ENCODE measurements at regions not wholly inside any gene's neighbourhood (a gene's known extent, or its start where the extent isn't known, plus 50 kb on each side); places are given as distances from the start of the nearest gene placed in this dataset.

DNA sequence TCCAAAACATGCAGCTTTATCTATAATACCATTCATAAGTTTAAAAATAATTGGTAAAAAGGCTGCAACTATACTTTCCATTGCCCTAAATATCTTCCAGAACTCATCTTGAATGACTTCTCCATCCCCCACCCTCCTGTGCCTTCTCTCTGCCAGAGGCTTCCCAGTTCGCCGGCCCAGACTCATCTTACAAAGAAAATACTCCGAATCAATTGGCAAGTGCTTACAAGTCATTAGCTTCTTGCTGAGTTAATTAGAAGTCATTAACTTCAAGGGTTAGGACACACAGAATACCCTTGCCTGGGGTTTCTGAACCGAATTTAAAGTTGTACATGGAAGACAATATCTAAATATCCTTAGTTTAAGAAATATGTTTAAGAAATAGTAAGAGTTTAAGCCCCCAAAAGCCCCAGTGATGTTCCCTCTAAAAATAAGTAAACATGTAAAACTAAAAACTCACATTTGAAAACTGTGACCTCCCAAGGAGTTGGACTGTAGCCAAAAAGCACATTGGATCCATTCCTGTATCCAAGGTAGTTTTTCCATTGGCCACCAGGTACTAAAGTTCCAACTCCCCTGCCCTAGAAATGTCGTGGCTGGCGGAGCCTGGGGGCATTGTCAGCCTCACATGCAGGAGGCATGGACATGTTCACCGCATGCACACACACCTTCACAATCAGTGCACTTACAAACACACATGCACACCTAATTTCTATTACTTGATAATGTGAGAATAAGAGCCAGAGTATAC, 535.2 kb upstream of the FAT1 start:
- H3K4me3 ChIP-seq (replicated peaks in 1 of 3; ENCODE audit: low read depth in 2 of 3, low read length in 3 of 3) = no peak overlapping the region
- Mint-ChIP-seq H3K27me3 (ENCODE audit: low read depth in 3 of 3) (no peaks in the 10 kb centered on the region), H3K36me3 (no peaks in the 10 kb centered on the region), H3K4me3 (no peak overlapping the region), H3K27ac (no peak overlapping the region), H3K9me3 (peaks cover 0 to 7% (median 2%) of the 10 kb centered on the region in 7 donors), H3K4me1 (no peaks in the 10 kb centered on the region)
- H2AFZ ChIP-seq (ENCODE audit: insufficient read depth, low read depth, low read length, poor library complexity, severe bottlenecking) = no peak overlapping the region
- no peaks in the 10 kb centered on the region for H3K36me3 ChIP-seq (replicated peaks in 1 of 2; ENCODE audit: control insufficient read depth in 1 of 2, insufficient read depth in 2 of 2, low read length in 2 of 2)
- no peak for DNase-seq
- no peaks in the 10 kb centered on the region for H3K27me3 ChIP-seq (ENCODE audit: control insufficient read depth in 2 of 2, insufficient read depth in 2 of 2, low read length in 2 of 2)
- WGBS (ENCODE audit: insufficient coverage) = 63% methylated on average over 5 of the region's 7 CpGs
- no peak for TF ChIP-seq CTCF (IDR thresholded peaks at IDR 0.05)
- H3K79me2 ChIP-seq (ENCODE audit: insufficient read depth, low read length) = no peaks in the 10 kb centered on the region
- no peaks in the 10 kb centered on the region for H3K4me1 ChIP-seq (ENCODE audit: control insufficient read depth in 1 of 2, insufficient read depth in 2 of 2, low read length in 2 of 2)
- H3K9me3 ChIP-seq (replicated peaks in 1 of 2; ENCODE audit: control insufficient read depth in 1 of 2, insufficient read depth in 1 of 2, low read length in 2 of 2) = peaks cover 0 to 3% of the 10 kb centered on the region in 2 donors
- intact Hi-C loops (cut with micrococcal nuclease) = no loop called here
- no peak overlapping the region for H3K4me2 ChIP-seq (replicated peaks; ENCODE audit: extremely low read depth, low read length, poor library complexity, severe bottlenecking)
- H3K27ac ChIP-seq (ENCODE audit: low read depth in 1 of 2, low read length in 2 of 2) = no peak overlapping the region
- H4K20me1 ChIP-seq (ENCODE audit: insufficient read depth, low read length) = no peaks in the 10 kb centered on the region
- no peak overlapping the region for H3K9ac ChIP-seq (ENCODE audit: insufficient read depth, low read length, poor library complexity, severe bottlenecking)

GRCh38 chr4:187268940-187269339, 545.3 kb upstream of the FAT1 start:
- no peaks in the 10 kb centered on the region for H3K79me2 ChIP-seq (ENCODE audit: insufficient read depth, low read length)
- H3K36me3 Mint-ChIP-seq = no peaks in the 10 kb centered on the region
- no peak overlapping the region for H3K27ac ChIP-seq (ENCODE audit: low read depth in 1 of 2, low read length in 2 of 2)
- peaks cover 8 to 11% of the 10 kb centered on the region in 2 donors for H3K9me3 ChIP-seq (replicated peaks in 1 of 2; ENCODE audit: control insufficient read depth in 1 of 2, insufficient read depth in 1 of 2, low read length in 2 of 2)
- no peaks in the 10 kb centered on the region for H4K20me1 ChIP-seq (ENCODE audit: insufficient read depth, low read length)
- intact Hi-C loops (cut with micrococcal nuclease) = no loop called here
- no peak overlapping the region for H2AFZ ChIP-seq (ENCODE audit: insufficient read depth, low read depth, low read length, poor library complexity, severe bottlenecking)
- no peak overlapping the region for H3K9ac ChIP-seq (ENCODE audit: insufficient read depth, low read length, poor library complexity, severe bottlenecking)
- H3K9me3 Mint-ChIP-seq = peaks cover 0 to 3% (median 0%) of the 10 kb centered on the region in 7 donors
- no CpG with 5 or more reads among the region's 2 CpGs for WGBS (ENCODE audit: insufficient coverage)
- H3K4me3 ChIP-seq (replicated peaks in 1 of 3; ENCODE audit: low read depth in 2 of 3, low read length in 3 of 3) = no peak overlapping the region
- no peak for DNase-seq
- TF ChIP-seq CTCF (IDR thresholded peaks at IDR 0.05) = no peak
- no peaks in the 10 kb centered on the region for H3K4me1 ChIP-seq (ENCODE audit: control insufficient read depth in 1 of 2, insufficient read depth in 2 of 2, low read length in 2 of 2)
- no peaks in the 10 kb centered on the region for H3K27me3 ChIP-seq (ENCODE audit: control insufficient read depth in 2 of 2, insufficient read depth in 2 of 2, low read length in 2 of 2)
- no peaks in the 10 kb centered on the region for H3K27me3 Mint-ChIP-seq (ENCODE audit: low read depth in 3 of 3)
- H3K4me3 Mint-ChIP-seq = no peak overlapping the region
- no peak overlapping the region for H3K27ac Mint-ChIP-seq
- no peak overlapping the region for H3K4me2 ChIP-seq (replicated peaks; ENCODE audit: extremely low read depth, low read length, poor library complexity, severe bottlenecking)
- no peaks in the 10 kb centered on the region for H3K4me1 Mint-ChIP-seq
- H3K36me3 ChIP-seq (replicated peaks in 1 of 2; ENCODE audit: control insufficient read depth in 1 of 2, insufficient read depth in 2 of 2, low read length in 2 of 2) = no peaks in the 10 kb centered on the region
